Endothelial cell (in vitro differentiated cells): ENCODE measurements at regions not wholly inside any gene's neighbourhood (a gene's known extent, or its start where the extent isn't known, plus 50 kb on each side); places are given as distances from the start of the nearest gene placed in this dataset.

ENCODE experiments used
- DNase-seq: peaks from one replicate; pipeline ENCODE4 v3.0.0; 2021; ENCODE audit warnings: low spot score
- H3K27ac Mint-ChIP-seq: one replicate; pipeline ENCODE4 v1.8.0; 2021; ENCODE audit warnings: mixed read lengths, inconsistent platforms; ENCODE audit not compliant: unreplicated experiment
- H3K27me3 Mint-ChIP-seq: one replicate; pipeline ENCODE4 v1.8.0; 2021; ENCODE audit warnings: mild to moderate bottlenecking, moderate library complexity, mixed read lengths, inconsistent platforms; ENCODE audit not compliant: unreplicated experiment
- H3K36me3 Mint-ChIP-seq: one replicate; pipeline ENCODE4 v1.8.0; 2021; ENCODE audit warnings: mild to moderate bottlenecking, low read depth, mixed read lengths, inconsistent platforms; ENCODE audit not compliant: unreplicated experiment
- H3K4me1 Mint-ChIP-seq: one replicate; pipeline ENCODE4 v1.8.0; 2021; ENCODE audit warnings: mild to moderate bottlenecking, mixed read lengths, inconsistent platforms; ENCODE audit not compliant: unreplicated experiment
- H3K4me3 Mint-ChIP-seq: one replicate; pipeline ENCODE4 v1.8.0; 2021; ENCODE audit warnings: mild to moderate bottlenecking, mixed read lengths, inconsistent platforms; ENCODE audit not compliant: unreplicated experiment
- H3K9me3 Mint-ChIP-seq: one replicate; pipeline ENCODE4 v1.8.0; 2021; ENCODE audit warnings: mixed read lengths, inconsistent platforms; ENCODE audit not compliant: unreplicated experiment
- CTCF ChIP-seq: fragments of 200-600 bp; sonication (generic); IDR thresholded peaks from one replicate; pipeline ENCODE4 v1.5.0; 2021; ENCODE audit warnings: antibody characterized with exemption; ENCODE audit not compliant: unreplicated experiment

DNA sequence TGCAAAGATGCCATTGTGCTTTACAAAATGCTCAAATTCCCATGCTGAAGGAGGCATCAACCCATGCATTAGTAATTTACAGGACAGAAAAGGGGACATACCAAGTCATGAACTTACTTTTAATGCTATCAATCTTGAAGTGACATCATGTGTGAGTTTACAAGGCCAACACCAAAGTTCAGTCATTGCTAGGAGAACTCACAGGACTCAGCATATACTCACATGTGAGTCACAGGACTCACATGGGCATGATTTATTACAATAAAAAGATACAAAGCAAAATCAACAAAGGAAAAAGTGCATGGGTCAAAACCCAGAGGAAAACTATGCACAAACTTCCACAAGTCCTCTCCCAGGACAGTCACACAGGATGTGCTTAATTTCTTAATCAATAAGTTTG, 1656.0 kb downstream of the MRPL39 start:
- no peaks in the 10 kb centered on the region for H3K9me3 Mint-ChIP-seq
- H3K4me3 Mint-ChIP-seq, result no peak overlapping the region
- H3K36me3 Mint-ChIP-seq, result no peaks in the 10 kb centered on the region
- TF ChIP-seq CTCF, result no peak
- no peaks in the 10 kb centered on the region for H3K4me1 Mint-ChIP-seq
- no peak overlapping the region for H3K27ac Mint-ChIP-seq
- no peaks in the 10 kb centered on the region for H3K27me3 Mint-ChIP-seq
- DNase-seq, result no peak

DNA sequence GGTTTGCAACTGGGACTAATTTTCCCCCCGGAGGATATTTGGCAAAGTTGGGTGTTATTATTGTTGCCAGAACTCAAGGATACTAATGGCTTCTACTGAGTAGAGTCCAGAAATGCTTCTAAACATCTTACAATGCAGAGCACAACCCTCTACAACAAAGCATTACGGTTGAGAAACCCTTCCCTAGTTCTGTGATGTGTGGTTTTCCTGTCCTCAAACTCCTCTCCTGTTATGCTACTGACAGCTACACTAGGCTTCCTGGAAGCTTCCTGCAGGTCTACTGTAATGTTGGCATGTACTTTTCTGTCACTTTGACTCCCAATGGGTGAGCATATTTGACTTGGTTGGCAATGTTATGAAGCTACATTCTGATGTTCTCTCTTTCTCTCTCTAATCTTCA, 1656.9 kb downstream of the MRPL39 start:
- Mint-ChIP-seq H3K9me3 (no peaks in the 10 kb centered on the region), H3K4me1 (no peaks in the 10 kb centered on the region), H3K27me3 (no peaks in the 10 kb centered on the region), H3K27ac (no peak overlapping the region), H3K4me3 (no peak overlapping the region), H3K36me3 (no peaks in the 10 kb centered on the region)
- DNase-seq, result no peak
- no peak for TF ChIP-seq CTCF

GRCh38 chr21:23949493-23949892, 1657.8 kb downstream of the MRPL39 start:
- Mint-ChIP-seq H3K4me3 (no peak overlapping the region), H3K9me3 (no peaks in the 10 kb centered on the region), H3K27me3 (no peaks in the 10 kb centered on the region), H3K36me3 (no peaks in the 10 kb centered on the region), H3K4me1 (no peaks in the 10 kb centered on the region), H3K27ac (no peak overlapping the region)
- no peak for DNase-seq
- no peak for TF ChIP-seq CTCF

GRCh38 chr21:23939369-23940065, 1667.8 kb downstream of the MRPL39 start:
- Mint-ChIP-seq H3K27ac (no peak overlapping the region), H3K9me3 (peaks cover 5% of the 10 kb centered on the region), H3K36me3 (no peaks in the 10 kb centered on the region), H3K4me3 (no peak overlapping the region), H3K4me1 (no peaks in the 10 kb centered on the region), H3K27me3 (no peaks in the 10 kb centered on the region)
- DNase-seq, result no peak
- TF ChIP-seq CTCF, result no peak

GRCh38 chr21:23936991-23937390, 1670.3 kb downstream of the MRPL39 start:
- no peak for DNase-seq
- Mint-ChIP-seq H3K4me3 (no peak overlapping the region), H3K27me3 (no peaks in the 10 kb centered on the region), H3K36me3 (no peaks in the 10 kb centered on the region), H3K9me3 (peaks cover 5% of the 10 kb centered on the region), H3K4me1 (no peaks in the 10 kb centered on the region), H3K27ac (no peak overlapping the region)
- no peak for TF ChIP-seq CTCF
